HepG2 (cell line): ENCODE measurements at regions not wholly inside any gene's neighbourhood (a gene's known extent, or its start where the extent isn't known, plus 50 kb on each side); places are given as distances from the start of the nearest gene placed in this dataset.

Source experiments
- ATAC-seq: fragments of 200-7000 bp; cut with Tn5 transposase; 3 replicates; pipeline ENCODE4 v1.9.1; 2020; ENCODE audit warnings: mild to moderate bottlenecking, moderate library complexity
- BruUV-seq: library from RNA; stranded (reverse); fragments of 400-500 nt; replicated peaks from 2 replicates; lab custom pipeline; 2021; lab: Mats Ljungman, UMichigan
- CTCF ChIA-PET: fragments of 300-600 bp; formaldehyde crosslinking; extraction: SDS; loops from one replicate; lab custom pipeline; 2021; ENCODE audit warnings: low total read pairs, inconsistent platforms, low intra/inter-chr PET ratio; lab: Yijun Ruan, JAX
- POLR2A ChIA-PET: fragments of 350-600 bp; sonication (Branson Sonifier 250); formaldehyde crosslinking; loops from one replicate; lab custom pipeline; 2020; ENCODE audit warnings: antibody characterized with exemption, inconsistent platforms; lab: Yijun Ruan, JAX
- DNase-seq: peaks from one replicate; pipeline ENCODE4 v3.0.0-alpha.2; 2015; ENCODE audit warnings: low spot score
- FAIRE-seq: peaks from 3 replicates; lab custom pipeline; 2011; peaks lifted over from hg19 to GRCh38; lab: Jason Lieb, UNC
- H2AFZ ChIP-seq: one replicate; pipeline ENCODE4 v1.6.1; 2011; ENCODE audit warnings: low read length, inconsistent platforms
- H3K27ac ChIP-seq: fragments of 300-600 bp; 3 replicates; pipeline ENCODE4 v1.8.0; 2011; ENCODE audit warnings: mixed run types, mild to moderate bottlenecking, mixed read lengths, low read length, inconsistent platforms; ENCODE audit not compliant: insufficient read depth; ENCODE audit errors: extremely low read length
- H3K27me3 ChIP-seq, 2 experiments: fragments of 200-600 bp in 1 of 2; 2 replicates in 1 of 2; 3 replicates in 1 of 2; pipeline versions ENCODE4 v1.6.0 to v1.8.0; 2011; ENCODE audit warnings: low read length in 2 of 2, mild to moderate bottlenecking in 2 of 2, moderate library complexity in 2 of 2, inconsistent platforms in 1 of 2; ENCODE audit not compliant: insufficient read depth in 2 of 2, control insufficient read depth in 1 of 2
- H3K36me3 ChIP-seq, 2 experiments: fragments of 200-600 bp in 1 of 2; replicated peaks in 1 of 2; 2 replicates in 1 of 2; 3 replicates in 1 of 2; pipeline versions ENCODE4 v1.5.1 to v1.8.0; 2011; ENCODE audit warnings: low read length in 2 of 2, inconsistent platforms in 1 of 2; ENCODE audit not compliant: insufficient read depth in 2 of 2, control insufficient read depth in 1 of 2
- H3K4me1 ChIP-seq: 2 replicates; pipeline ENCODE4 v1.5.1; 2012; ENCODE audit warnings: low read length, inconsistent platforms; ENCODE audit not compliant: insufficient read depth
- H3K4me2 ChIP-seq: 2 replicates; pipeline ENCODE4 v1.6.0; 2011; ENCODE audit warnings: low read depth, low read length, inconsistent platforms
- H3K4me3 ChIP-seq, 3 experiments: fragments of 200-600 bp in 1 of 3; sonication (generic), shearing (Covaris generic) in 1 of 3; replicated peaks in 1 of 3; 2 replicates each; pipeline ENCODE4 v1.5.1; 2011 to 2016; ENCODE audit warnings: low read length in 3 of 3, inconsistent platforms in 2 of 3, low read depth in 2 of 3, mild to moderate bottlenecking in 2 of 3, control low read depth in 1 of 3, mixed read lengths in 1 of 3; ENCODE audit not compliant: insufficient read depth in 1 of 3
- H3K79me2 ChIP-seq: one replicate; pipeline ENCODE4 v1.6.1; 2011; ENCODE audit warnings: low read length, inconsistent platforms; ENCODE audit not compliant: insufficient read depth
- H3K9ac ChIP-seq: 2 replicates; pipeline ENCODE4 v1.6.0; 2011; ENCODE audit warnings: mild to moderate bottlenecking, low read depth, low read length, inconsistent platforms; ENCODE audit not compliant: insufficient read depth
- H3K9me3 ChIP-seq: 2 replicates; pipeline ENCODE4 v1.5.1; 2012; ENCODE audit warnings: mild to moderate bottlenecking, low read length
- H4K20me1 ChIP-seq: 2 replicates; pipeline ENCODE4 v1.6.0; 2011; ENCODE audit warnings: inconsistent platforms, mild to moderate bottlenecking, low read length, moderate library complexity; ENCODE audit not compliant: insufficient read depth
- ARNT ChIP-seq: fragments of 450-650 bp; IDR thresholded peaks from 2 replicates; pipeline ENCODE4 v1.6.1; 2017
- BRCA1 ChIP-seq: sonication (generic); formaldehyde crosslinking; IDR thresholded peaks from 2 replicates; pipeline ENCODE4 v1.4.0; 2020; ENCODE audit warnings: missing genetic modification reagents
- HDAC2 ChIP-seq: sonication (generic); formaldehyde crosslinking; IDR thresholded peaks from 2 replicates; pipeline ENCODE4 v1.4.0; 2020; ENCODE audit warnings: missing genetic modification reagents
- HOXA3 ChIP-seq: sonication (generic); formaldehyde crosslinking; IDR thresholded peaks from 2 replicates; pipeline ENCODE4 v1.5.0; 2020; ENCODE audit warnings: missing genetic modification reagents
- HOXA9 ChIP-seq: sonication (generic); formaldehyde crosslinking; IDR thresholded peaks from 2 replicates; pipeline ENCODE4 v1.8.1; 2022; ENCODE audit warnings: missing genetic modification reagents, mild to moderate bottlenecking, moderate library complexity, borderline replicate concordance
- LBX2 ChIP-seq: sonication (generic); formaldehyde crosslinking; IDR thresholded peaks from 2 replicates; pipeline ENCODE4 v1.5.0; 2020; ENCODE audit warnings: missing genetic modification reagents, mild to moderate bottlenecking, borderline replicate concordance
- NAIF1 ChIP-seq: sonication (generic); formaldehyde crosslinking; IDR thresholded peaks from 2 replicates; pipeline ENCODE4 v1.5.0; 2020; ENCODE audit warnings: mild to moderate bottlenecking, missing genetic modification reagents, borderline replicate concordance
- TFDP2 ChIP-seq: sonication (generic); formaldehyde crosslinking; IDR thresholded peaks from 2 replicates; pipeline ENCODE4 v1.4.0; 2020; ENCODE audit warnings: missing genetic modification reagents
- TRAFD1 ChIP-seq: sonication (generic); formaldehyde crosslinking; IDR thresholded peaks from 2 replicates; pipeline ENCODE4 v1.5.1; 2020; ENCODE audit warnings: missing genetic modification reagents, mild to moderate bottlenecking, borderline replicate concordance
- ZNF674 ChIP-seq: sonication (generic); formaldehyde crosslinking; IDR thresholded peaks from 2 replicates; pipeline ENCODE4 v1.5.0; 2020; ENCODE audit warnings: low read depth, mild to moderate bottlenecking, missing genetic modification reagents
- WGBS: methylation state at CpG from one replicate; pipeline ENCODE4 v1.1.6; 2017; ENCODE audit warnings: low lambda C conversion rate; 5-methylcytosine and 5-hydroxymethylcytosine counted together
- in situ Hi-C: cut with HindIII; loops from 2 replicates; pipeline ENCODE4 v1.10.0; 2017; ENCODE audit warnings: low pct_unique_long_range_greater_than_20kb; ENCODE audit not compliant: extremely low pct_ligation_motif_present
- intact Hi-C: fragments of 100-400 bp; cut with micrococcal nuclease; formaldehyde crosslinking; loops from one replicate; pipeline ENCODE4 v1.10.0; 2022; ENCODE audit not compliant: unreplicated experiment
- TF ChIP-seq, protein P1 (sequence below): IDR thresholded peaks from 2 replicates; pipeline ENCODE4 v1.6.1; 2016; ENCODE audit warnings: low read depth, control low read depth
- TF ChIP-seq, protein P2 (sequence below): sonication (generic); formaldehyde crosslinking; IDR thresholded peaks from 2 replicates; pipeline ENCODE4 v1.4.0; 2020; ENCODE audit warnings: missing genetic modification reagents

DNA sequence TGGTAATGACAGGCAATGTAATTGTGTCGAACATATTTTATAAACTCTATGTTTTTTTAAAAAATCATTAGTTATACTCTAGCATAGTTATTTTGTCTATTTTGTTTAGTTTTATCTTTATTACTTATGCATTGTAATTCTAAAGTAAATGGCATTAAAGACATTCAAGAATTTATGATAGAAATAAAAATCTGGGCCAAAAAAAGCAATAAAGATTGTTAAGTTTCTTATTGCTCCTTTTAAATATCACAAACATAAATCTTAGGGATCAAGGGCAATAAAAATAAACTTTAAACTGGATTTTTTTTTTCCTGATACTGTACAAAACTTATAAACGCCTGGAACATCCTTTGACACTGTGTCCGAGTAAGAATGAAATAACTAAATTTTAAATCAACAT lies 931.5 kb upstream of the EYS start:
- in situ Hi-C loops (no loop called here), intact Hi-C loops (no loop called here)
- no peak overlapping the region for H3K27ac ChIP-seq
- no peak for DNase-seq
- TF ChIP-seq TRAFD1 (CRISPR knock-in tag) (no peak), TFDP2 (no peak), HDAC2 (CRISPR knock-in tag) (no peak), ARNT (no peak), ZNF674 (no peak), NAIF1 (CRISPR knock-in tag) (no peak), BRCA1 (CRISPR knock-in tag) (no peak), HOXA3 (CRISPR knock-in tag) (no peak), HOXA9 (CRISPR knock-in tag) (no peak), LBX2 (CRISPR knock-in tag) (no peak)
- TF ChIP-seq, protein P1, sequence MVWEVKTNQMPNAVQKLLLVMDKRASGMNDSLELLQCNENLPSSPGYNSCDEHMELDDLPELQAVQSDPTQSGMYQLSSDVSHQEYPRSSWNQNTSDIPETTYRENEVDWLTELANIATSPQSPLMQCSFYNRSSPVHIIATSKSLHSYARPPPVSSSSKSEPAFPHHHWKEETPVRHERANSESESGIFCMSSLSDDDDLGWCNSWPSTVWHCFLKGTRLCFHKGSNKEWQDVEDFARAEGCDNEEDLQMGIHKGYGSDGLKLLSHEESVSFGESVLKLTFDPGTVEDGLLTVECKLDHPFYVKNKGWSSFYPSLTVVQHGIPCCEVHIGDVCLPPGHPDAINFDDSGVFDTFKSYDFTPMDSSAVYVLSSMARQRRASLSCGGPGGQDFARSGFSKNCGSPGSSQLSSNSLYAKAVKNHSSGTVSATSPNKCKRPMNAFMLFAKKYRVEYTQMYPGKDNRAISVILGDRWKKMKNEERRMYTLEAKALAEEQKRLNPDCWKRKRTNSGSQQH (CRISPR knock-in tag), result no peak
- TF ChIP-seq, protein P2, sequence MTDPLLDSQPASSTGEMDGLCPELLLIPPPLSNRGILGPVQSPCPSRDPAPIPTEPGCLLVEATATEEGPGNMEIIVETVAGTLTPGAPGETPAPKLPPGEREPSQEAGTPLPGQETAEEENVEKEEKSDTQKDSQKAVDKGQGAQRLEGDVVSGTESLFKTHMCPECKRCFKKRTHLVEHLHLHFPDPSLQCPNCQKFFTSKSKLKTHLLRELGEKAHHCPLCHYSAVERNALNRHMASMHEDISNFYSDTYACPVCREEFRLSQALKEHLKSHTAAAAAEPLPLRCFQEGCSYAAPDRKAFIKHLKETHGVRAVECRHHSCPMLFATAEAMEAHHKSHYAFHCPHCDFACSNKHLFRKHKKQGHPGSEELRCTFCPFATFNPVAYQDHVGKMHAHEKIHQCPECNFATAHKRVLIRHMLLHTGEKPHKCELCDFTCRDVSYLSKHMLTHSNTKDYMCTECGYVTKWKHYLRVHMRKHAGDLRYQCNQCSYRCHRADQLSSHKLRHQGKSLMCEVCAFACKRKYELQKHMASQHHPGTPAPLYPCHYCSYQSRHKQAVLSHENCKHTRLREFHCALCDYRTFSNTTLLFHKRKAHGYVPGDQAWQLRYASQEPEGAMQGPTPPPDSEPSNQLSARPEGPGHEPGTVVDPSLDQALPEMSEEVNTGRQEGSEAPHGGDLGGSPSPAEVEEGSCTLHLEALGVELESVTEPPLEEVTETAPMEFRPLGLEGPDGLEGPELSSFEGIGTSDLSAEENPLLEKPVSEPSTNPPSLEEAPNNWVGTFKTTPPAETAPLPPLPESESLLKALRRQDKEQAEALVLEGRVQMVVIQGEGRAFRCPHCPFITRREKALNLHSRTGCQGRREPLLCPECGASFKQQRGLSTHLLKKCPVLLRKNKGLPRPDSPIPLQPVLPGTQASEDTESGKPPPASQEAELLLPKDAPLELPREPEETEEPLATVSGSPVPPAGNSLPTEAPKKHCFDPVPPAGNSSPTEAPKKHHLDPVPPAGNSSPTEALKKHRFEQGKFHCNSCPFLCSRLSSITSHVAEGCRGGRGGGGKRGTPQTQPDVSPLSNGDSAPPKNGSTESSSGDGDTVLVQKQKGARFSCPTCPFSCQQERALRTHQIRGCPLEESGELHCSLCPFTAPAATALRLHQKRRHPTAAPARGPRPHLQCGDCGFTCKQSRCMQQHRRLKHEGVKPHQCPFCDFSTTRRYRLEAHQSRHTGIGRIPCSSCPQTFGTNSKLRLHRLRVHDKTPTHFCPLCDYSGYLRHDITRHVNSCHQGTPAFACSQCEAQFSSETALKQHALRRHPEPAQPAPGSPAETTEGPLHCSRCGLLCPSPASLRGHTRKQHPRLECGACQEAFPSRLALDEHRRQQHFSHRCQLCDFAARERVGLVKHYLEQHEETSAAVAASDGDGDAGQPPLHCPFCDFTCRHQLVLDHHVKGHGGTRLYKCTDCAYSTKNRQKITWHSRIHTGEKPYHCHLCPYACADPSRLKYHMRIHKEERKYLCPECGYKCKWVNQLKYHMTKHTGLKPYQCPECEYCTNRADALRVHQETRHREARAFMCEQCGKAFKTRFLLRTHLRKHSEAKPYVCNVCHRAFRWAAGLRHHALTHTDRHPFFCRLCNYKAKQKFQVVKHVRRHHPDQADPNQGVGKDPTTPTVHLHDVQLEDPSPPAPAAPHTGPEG (CRISPR knock-in tag), result no peak
- H2AFZ ChIP-seq, result no peak overlapping the region
- no peak overlapping the region; the same call in 1 of the 2 replicates for H3K4me2 ChIP-seq
- H3K4me1 ChIP-seq, result no peaks in the 10 kb centered on the region
- ChIA-PET POLR2A (no interaction called here), CTCF (no interaction called here)
- no peaks in the 10 kb centered on the region for H3K36me3 ChIP-seq
- H3K4me3 ChIP-seq, result no peak overlapping the region
- no TSS peak for BruUV-seq
- H4K20me1 ChIP-seq, result no peaks in the 10 kb centered on the region
- no peaks in the 10 kb centered on the region for H3K9me3 ChIP-seq
- no peak for FAIRE-seq
- no peak overlapping the region for H3K9ac ChIP-seq
- WGBS, result 1% methylated on average over 3 of the region's 3 CpGs
- no peak for ATAC-seq
- H3K27me3 ChIP-seq, result no peaks in the 10 kb centered on the region
- H3K79me2 ChIP-seq, result no peaks in the 10 kb centered on the region
